PC-3 (cell line): ENCODE measurements at regions not wholly inside any gene's neighbourhood (a gene's known extent, or its start where the extent isn't known, plus 50 kb on each side); places are given as distances from the start of the nearest gene placed in this dataset.

Source experiments
- EZH2 ChIP-seq: fragments of 300-600 bp; sonication (generic); IDR thresholded peaks from one replicate; pipeline ENCODE4 v1.6.1; 2017; ENCODE audit warnings: antibody characterized with exemption, mild to moderate bottlenecking, low read length; ENCODE audit not compliant: unreplicated experiment
- EZH2phosphoT487 ChIP-seq: fragments of 300-600 bp; sonication (generic); IDR thresholded peaks from 2 replicates; pipeline ENCODE4 v1.6.1; 2018; ENCODE audit warnings: mild to moderate bottlenecking, antibody characterized with exemption, low read length, borderline replicate concordance
- TF ChIP-seq, protein P1 (sequence below): fragments of 300-600 bp; sonication (generic); conservative IDR thresholded peaks from 2 replicates; pipeline ENCODE4 v1.5.1; 2017; ENCODE audit warnings: antibody characterized with exemption, low read depth, mild to moderate bottlenecking, low read length

DNA sequence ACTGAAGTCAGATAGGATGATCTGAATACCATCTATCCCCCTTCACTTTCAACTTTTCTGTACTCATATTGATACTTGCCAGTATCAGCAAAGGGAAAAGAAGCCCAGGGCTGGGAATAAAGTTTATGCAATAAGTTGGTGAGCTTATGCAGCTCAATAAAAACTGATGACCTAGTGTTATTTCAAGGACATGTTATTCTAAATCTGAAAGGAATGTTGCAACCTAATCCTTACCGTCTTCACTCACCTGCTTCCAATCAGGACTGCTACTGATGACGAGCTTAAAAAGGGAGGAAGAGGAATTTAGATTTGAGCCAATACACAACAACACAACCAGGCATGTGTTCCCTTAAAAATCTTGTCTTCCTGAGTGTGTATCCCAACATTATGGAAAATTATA, 419.9 kb downstream of the SPRY1 start:
- TF ChIP-seq, protein P1, sequence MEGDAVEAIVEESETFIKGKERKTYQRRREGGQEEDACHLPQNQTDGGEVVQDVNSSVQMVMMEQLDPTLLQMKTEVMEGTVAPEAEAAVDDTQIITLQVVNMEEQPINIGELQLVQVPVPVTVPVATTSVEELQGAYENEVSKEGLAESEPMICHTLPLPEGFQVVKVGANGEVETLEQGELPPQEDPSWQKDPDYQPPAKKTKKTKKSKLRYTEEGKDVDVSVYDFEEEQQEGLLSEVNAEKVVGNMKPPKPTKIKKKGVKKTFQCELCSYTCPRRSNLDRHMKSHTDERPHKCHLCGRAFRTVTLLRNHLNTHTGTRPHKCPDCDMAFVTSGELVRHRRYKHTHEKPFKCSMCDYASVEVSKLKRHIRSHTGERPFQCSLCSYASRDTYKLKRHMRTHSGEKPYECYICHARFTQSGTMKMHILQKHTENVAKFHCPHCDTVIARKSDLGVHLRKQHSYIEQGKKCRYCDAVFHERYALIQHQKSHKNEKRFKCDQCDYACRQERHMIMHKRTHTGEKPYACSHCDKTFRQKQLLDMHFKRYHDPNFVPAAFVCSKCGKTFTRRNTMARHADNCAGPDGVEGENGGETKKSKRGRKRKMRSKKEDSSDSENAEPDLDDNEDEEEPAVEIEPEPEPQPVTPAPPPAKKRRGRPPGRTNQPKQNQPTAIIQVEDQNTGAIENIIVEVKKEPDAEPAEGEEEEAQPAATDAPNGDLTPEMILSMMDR = no peak
- TF ChIP-seq EZH2phosphoT487 (no peak), EZH2 (no peak)
